Stimulated activated CD8-positive, alpha-beta memory T cell treated with anti-CD3 and anti-CD28 coated beads, Interleukin-12 subunit alpha, Interleukin-12 subunit beta, amount 100 ng/mL, for 24 hours (primary cell): ENCODE measurements at regions not wholly inside any gene's neighbourhood (a gene's known extent, or its start where the extent isn't known, plus 50 kb on each side); places are given as distances from the start of the nearest gene placed in this dataset.

Experiments
- DNase-seq: peaks from one replicate; pipeline ENCODE4 v3.0.0-alpha.2; 2020; ENCODE audit errors: extremely low read depth

- DNase-seq: no peak
Measured at GRCh38 chr1:56073614-56074006, 505.8 kb downstream of the PLPP3 start.

- no peak for DNase-seq
Measured at GRCh38 chr1:56073206-56073605, 506.2 kb downstream of the PLPP3 start.

GRCh38 chr1:56072310-56072709 is 507.1 kb downstream of the PLPP3 start:
- DNase-seq: no peak

- DNase-seq: no peak
Measured at GRCh38 chr1:56071351-56071750, 508.0 kb downstream of the PLPP3 start.

GRCh38 chr1:56070601-56071000 is 508.8 kb downstream of the PLPP3 start:
- DNase-seq: no peak

GRCh38 chr1:56069824-56070223 is 509.5 kb downstream of the PLPP3 start:
- DNase-seq: no peak

GRCh38 chr1:56068908-56069307 is 510.5 kb downstream of the PLPP3 start:
- no peak for DNase-seq

GRCh38 chr1:56068210-56068609 is 511.2 kb downstream of the PLPP3 start:
- no peak for DNase-seq

GRCh38 chr1:56065729-56066128 is 513.6 kb downstream of the PLPP3 start:
- DNase-seq: no peak

- no peak for DNase-seq
Measured at GRCh38 chr1:56064705-56065104, 514.7 kb downstream of the PLPP3 start.

GRCh38 chr1:56063461-56063860 is 515.9 kb downstream of the PLPP3 start:
- no peak for DNase-seq

- DNase-seq: no peak
Measured at GRCh38 chr1:56062625-56063024, 516.7 kb downstream of the PLPP3 start.

GRCh38 chr1:56061824-56062223 is 517.5 kb downstream of the PLPP3 start:
- DNase-seq: no peak

- DNase-seq: no peak
Measured at GRCh38 chr1:56060906-56061305, 518.5 kb downstream of the PLPP3 start.

- DNase-seq: no peak
Measured at GRCh38 chr1:56057466-56058405, 521.6 kb downstream of the PLPP3 start.

- DNase-seq: no peak
Measured at GRCh38 chr1:56056438-56057287, 522.7 kb downstream of the PLPP3 start.

GRCh38 chr1:56054959-56055358 is 524.4 kb downstream of the PLPP3 start:
- no peak for DNase-seq

- DNase-seq: no peak
Measured at GRCh38 chr1:56052041-56052440, 527.3 kb downstream of the PLPP3 start.

GRCh38 chr1:56050911-56051310 is 528.5 kb downstream of the PLPP3 start:
- DNase-seq: no peak

GRCh38 chr1:56045477-56045876 is 533.9 kb downstream of the PLPP3 start:
- no peak for DNase-seq

GRCh38 chr1:56045062-56045461 is 534.3 kb downstream of the PLPP3 start:
- no peak for DNase-seq

GRCh38 chr1:56036479-56036878 is 542.9 kb downstream of the PLPP3 start:
- no peak for DNase-seq
